ENCODE measurements at regions not wholly inside any gene's neighbourhood (a gene's known extent, or its start where the extent isn't known, plus 50 kb on each side); places are given as distances from the start of the nearest gene placed in this dataset.

DNA sequence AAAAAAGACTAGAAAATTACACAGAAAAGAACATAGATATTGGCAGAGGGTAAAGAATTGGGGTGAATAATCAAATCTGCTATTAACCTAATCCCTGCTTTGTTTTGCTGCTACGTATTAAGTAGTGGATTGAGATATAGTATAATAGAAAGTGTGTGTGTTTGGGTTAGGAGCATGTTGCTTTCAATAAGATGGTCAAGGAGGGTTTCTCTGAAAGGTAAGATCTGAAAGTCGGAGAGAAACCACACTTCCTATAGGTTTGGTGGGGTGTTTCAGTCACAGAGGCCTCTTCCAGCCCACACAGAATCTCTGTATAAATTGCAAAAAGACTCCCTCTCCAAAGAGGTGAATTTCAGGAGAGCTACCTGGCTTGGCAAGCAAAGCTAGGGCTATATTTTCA, 345.7 kb upstream of the SATB1 start:
- DNase-seq: no peak

DNA sequence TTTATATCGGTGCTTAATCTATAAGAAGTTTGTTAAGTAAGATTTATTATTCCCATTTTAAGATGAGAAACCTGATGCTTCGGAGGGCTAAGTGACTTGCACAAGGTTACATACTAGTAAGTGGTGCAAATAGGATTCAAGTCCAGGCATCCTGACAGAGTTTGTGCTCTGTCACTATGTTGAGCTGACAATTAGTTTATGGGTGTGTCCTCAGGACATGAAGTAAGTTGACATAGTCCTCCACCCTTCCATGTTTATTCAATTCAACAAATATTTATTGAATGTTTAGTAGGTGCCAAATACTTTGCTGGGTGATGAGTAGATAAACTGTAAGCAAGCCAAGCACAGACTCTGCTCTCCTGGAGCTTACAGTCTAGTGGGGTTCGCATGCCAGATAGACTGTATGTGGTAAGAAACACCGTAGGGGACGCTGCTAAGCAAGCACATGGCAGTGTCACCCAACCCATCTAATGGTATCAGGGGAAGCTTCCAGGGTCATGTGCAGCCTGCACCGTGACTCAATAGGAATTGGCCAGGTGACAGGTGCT, 342.7 kb upstream of the SATB1 start:
- DNase-seq: no peak

DNA sequence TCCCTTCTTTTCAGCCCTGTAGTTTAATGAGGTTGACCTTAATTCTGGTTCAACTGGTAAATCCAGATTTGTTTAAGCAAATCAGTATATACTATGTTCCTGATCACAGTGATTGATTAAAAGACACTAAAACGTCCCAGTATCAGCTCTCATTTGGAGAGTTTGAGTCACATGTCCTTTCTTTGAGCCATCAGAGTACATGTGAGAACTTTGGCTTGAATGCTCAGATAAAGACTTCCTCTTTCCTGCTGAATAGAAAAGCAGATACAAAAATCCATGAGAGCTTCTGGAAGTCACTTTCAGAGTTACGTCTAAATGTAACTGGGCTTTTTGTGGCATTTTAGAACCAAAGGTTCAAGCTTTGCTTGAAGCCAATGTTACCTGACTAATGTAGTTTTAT, 341.8 kb upstream of the SATB1 start:
- no peak for DNase-seq

DNA sequence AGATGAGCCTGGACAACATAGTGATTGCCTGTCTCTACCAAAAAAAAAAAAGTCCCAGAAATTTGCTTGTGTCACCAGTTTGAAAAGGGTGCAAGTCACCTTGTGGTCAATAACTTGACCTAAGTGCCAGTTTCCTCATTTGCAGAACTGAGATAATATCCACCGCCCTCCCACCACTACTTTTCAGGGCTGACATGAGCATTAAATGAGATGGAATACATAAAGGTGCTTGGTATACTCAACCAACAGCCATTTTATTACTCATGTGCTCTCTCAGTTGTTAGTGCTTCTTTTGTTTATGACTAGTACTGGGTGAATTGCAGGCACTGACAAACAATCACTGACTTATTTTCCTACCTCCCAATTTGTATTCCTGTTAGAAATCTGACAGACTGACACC, 340.5 kb upstream of the SATB1 start:
- peak; percentile 29 for DNase-seq

DNA sequence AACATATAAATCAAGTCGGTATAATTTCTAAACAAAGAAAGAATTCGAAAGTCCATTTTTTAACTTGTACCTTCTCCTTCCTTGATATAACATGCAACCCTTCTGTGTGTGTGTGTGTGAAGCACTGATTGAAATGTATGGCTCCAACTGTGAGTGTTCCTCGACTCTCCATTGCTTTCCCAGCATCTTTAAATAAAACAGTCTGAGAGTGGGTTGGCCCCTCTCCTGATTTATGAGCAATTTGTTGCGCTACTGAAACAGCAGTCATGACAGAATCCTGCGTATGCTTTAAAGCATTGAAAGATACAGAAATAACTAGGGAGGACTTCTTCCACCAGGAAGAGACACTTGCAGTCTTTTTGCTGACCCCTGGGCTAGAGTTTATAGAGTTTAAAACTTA, 340.0 kb upstream of the SATB1 start:
- no peak for DNase-seq

DNA sequence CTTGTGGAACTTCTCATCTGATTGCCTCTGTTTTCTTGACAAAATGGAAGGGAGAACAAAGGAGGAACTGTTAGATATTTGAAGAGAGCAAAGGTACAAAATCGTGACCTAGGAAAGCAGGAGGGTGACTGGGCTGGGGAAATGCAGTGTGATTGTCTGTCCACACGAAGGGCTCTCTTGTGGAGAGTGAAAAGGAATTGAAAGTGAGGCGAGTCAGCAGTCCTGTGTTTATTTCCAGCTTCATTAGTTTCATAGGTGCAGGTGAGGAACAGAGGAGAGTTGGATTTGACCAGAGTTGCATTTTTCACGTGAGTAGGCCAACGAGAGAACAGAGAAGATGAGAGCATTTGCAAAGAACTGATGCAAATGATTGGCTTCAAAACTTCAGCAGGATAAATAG, 336.4 kb upstream of the SATB1 start:
- no peak for DNase-seq

DNA sequence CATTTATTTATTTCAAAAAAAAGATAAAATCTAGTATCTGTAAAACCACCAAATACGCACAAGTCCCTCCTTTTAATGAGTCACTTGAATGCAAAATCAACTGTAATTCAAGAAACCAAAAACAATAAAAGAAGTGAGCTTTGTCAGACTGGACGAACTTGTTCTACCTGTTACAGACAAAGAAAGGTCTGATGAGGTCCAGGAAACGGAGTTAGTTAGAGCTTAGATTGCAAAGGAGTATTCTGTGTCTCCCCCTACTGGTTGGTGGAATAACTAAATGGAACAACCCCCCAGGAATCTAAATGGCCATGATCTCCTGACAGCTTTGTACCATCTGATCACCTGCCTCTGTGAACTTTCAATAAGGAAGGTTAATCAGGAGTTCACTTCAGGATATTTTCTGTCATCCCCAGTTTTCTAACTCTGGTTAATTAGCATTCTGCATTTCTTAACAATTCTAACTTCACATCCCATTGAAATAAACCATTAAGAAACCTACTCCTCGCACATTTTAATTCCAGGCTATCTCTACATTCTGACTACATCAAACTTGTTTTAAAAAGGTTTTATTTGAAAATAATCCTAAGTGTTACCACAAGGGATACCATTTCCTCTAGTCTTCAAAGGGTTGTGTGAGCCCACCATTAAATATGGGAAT, 333.0 kb upstream of the SATB1 start:
- DNase-seq: peak; percentile 89

DNA sequence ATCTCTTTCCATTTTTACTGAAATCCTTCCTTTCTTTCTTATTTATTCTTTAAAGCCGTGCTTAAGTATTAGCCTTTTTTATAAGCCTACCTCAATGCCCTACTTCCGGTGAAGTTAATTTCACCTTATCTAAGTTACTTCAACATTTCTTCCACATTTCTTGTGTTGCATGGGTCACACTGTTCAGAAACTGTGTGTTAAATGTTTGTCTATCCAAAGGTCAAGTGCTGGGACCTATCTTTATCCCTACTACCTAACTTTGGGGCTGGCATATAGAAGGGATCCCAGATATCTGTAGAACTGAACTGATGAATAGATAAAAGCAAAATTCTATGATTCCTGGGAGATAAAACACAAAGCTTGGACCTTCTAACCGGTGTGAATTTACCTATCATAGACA, 332.3 kb upstream of the SATB1 start:
- DNase-seq: no peak

DNA sequence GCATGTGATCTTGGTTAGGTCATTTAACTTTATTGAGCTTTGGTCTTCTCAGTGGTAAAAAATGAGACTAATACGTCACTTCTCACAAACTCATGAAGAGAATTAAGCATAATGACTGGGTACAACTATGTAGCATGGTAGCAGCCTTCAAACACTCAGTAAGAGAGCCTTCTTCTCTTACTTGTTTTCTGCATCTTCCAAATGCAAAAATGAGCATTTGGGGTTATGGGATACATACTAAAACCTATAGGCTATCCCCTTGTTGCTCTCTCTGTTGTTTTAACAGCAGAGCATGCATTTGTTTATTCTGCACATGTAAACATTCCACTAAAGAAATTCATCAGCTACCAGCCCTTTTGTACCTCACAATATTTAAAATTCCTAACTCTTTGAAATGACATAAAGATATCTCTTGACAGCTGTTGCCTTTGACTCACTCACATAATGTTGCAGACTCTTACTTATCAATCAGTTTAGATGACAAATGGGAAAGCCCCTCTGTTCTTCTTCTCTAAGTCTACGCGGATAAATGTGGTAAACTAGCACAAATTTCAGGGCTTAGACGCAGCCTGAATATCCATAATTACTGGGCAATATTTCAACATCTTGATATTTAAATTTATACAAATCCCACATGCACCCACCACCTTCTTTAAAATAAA, 327.3 kb upstream of the SATB1 start:
- DNase-seq: no peak

DNA sequence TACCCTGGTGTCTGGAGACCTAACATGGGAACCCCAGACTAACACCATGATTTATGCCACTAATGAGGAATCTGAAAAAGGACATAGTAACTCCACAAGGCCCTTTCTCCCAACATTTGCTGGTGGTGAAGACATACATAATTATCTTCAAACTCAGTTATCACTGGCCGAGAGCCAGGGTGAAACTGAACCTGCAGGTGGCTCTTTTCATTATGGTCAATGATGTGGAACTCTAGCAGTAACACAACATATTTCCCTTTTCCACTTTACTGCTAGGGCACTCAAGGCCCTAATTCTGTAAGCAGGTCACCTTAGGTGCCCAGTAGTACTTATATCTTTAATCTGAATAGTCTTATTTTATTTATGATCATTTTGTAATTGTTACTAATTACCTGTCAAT, 326.4 kb upstream of the SATB1 start:
- DNase-seq: no peak

DNA sequence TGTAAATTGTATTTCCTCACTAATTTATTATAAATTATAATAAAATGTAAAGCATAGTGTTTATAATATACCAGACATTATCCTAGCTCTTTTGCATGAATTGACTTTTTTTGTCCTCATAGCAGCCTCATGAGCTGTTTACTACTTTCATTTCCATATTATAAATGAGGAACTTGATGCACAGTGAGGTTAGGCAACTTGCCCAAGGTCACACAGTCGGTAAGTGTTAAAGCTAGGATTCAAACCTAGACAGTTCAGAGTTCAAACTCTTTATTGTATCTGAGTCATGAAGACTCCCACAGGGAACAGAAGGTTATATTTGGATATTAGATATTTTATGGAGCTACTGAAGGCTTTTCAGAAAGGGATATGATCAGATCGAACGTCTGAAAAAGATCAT, 322.2 kb upstream of the SATB1 start:
- no peak for DNase-seq

DNA sequence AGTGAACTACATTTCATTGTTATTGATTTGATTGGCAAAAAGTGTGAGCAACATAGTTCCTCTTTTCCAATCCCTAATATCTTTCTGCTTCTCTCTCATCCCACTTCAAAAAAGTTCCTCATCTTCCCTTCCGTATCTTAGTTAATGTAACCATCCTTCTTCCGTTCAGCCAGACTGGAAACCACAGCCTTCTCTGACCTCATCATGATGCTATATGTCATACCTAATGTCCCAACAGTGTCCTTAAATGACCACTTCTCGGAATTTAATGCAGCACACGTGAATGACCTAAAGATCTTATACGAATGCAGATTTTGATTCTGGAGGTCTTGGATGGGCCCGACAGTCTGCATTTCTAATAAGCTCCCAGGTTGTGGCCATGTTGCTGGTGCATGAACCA, 320.3 kb upstream of the SATB1 start:
- DNase-seq: no peak

DNA sequence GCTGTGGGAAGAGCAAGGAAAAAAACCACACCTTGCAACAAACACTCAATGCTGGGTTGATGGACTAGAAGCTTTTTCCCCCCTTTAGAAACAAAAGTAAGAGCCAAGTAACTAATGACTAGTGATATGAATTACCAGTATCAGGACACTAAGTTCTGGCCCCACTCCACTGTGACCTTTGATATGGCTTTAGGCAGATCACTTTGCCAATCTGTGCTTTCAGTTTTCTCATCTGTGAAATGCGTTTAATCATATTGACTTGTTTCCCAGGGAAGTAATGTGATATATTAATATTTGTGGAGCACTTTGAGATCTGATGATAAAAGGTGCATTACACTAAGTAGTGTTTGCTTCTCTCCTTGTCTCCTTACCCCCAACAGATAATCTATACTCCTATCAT, 319.3 kb upstream of the SATB1 start:
- DNase-seq: no peak

DNA sequence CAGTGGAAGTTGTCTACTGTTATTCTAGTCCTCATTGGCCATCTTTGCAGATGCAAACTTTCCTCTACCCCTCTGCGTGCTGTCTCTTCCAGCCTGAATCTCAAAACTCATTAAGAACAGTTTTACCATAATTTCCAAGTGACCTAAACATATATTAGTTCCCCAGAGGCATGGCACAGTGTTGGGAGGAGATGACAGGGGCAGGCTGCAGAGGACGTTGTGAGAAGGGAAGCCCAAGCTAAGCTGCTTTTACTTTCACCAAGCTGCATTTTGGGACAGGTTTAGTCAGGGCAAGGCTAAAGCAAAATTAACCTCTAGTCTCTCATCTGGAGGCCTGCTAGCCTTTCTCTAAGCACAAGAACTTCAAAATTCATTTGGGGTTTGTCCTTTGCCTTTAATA, 318.6 kb upstream of the SATB1 start:
- DNase-seq: peak; percentile 55

DNA sequence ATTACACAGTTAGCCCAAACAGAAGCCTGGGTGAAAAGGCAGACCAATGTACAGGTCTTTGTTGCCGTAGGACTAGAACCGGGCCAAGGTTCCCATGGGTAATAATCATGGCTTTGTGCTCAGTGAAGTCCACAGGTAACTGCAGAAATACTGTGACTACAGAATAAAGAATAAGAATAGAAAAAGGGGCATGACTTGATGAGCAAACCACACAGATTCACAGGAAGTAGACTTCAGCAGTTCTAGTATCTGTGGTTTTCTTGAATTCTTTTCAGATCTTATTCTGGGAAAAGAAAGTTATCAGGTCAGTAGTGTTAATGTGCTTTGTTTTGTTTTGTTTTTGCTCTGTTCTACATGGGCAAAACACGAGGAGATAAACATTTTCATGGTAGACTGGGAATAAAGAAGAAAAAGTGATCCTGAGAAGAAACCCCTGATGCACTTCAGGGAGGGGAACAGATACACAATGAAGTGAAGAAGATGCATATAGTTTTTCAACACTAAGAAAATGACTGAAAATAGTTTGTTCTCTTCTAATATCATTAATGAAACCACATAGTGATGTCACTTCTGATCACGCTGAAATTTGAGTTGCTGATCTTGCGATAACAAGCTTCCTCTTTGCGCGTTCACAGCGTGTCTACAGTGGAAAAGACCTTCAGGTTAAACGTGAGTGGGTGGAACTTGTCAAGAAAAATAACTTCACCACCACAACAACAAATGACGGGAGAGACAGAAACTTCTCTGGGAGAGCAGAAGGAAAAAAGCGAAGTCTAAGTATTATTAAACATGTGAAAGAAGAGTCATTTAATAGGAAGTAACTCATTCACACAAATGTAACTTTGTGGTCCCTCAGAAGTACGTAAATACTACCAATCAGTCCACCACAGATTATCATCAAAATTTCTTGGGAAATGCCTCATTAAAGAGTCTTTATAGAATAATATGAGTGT, 315.8 kb upstream of the SATB1 start:
- peak; percentile 90 for DNase-seq

DNA sequence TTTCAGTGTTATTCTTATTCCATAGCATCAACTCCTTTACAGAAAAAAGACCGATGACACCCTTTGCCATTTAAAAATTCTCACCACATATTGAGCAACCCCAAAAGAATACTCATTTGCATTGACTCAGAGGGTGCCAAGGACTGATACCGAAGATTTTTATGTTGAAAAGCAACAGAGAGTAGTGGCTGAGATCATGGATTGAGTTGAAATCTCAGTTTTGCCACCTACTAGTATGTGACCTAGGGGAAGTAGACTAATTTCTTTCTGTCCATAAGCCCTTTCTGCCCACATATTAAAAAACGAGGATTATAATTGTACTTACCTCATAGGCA, 313.9 kb upstream of the SATB1 start:
- DNase-seq: peak; percentile 85

DNA sequence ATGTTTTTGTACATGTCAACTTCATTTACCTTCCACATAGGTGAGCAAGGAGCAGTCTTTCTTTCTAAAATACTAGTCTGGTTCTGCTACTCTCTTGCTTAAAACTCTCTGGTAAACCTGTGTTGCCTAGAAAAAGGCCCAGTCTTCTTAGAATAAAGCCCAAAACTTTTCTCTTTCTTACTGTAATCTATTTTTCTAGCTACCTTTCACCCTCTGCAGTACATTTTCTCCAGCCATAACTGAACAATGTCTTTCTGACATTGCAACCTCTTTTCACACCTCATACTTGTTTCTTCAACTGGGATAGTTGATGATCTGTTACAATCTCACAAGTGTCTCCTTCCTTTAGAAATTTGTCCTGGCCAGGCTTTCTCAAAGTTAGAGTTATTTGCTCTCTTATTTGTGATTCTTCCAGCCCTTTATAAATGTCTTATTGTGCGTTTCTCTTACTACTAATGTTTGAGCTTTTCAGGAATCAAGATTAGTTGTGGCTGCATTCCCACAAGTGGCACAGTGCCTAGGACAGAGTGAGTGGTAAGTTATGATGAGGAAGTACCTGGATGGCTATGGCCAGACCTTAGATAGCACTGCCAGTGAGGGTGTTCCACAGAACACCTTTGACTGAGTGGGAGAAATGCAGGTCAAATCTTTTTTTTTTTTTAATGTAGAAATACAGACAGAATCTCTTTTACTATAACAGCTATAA, 313.4 kb upstream of the SATB1 start:
- peak; percentile 44 for DNase-seq

DNA sequence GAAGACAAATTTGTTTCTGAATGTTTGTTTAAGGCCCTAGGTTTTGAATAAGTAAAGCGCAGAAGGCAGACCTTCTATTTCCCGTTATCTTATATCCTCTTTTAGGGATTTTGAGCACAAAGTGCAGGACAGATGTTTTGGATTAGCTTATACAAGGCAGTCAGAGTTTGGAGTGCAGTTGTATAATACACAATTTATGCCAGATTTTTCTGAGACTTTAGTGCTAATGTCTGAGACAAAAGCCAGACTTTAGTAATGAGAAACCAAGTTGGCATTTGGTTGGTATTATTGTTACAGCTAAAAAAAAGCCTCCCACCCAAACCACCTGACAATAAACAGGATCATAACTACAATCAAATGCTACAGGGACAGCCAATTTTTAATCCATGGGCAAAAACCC, 309.9 kb upstream of the SATB1 start:
- DNase-seq: no peak

DNA sequence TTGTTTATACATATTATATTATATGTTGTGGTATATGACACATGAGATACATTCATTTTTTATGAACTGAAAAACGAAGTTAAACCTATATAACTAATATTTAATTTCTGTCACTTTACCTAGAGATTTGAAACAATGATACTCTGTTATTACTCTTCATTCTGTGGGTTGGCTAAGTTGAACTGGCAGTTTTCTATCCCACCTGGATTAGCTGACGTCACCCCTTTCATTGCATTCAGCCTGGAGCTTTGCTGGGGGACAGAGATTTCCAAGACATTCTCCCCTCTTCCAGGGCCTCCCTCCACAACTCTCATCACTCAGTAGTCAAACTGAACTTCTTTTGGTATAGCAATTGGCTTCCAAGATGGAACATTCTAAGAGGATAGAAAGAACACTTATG, 309.2 kb upstream of the SATB1 start:
- DNase-seq: no peak

DNA sequence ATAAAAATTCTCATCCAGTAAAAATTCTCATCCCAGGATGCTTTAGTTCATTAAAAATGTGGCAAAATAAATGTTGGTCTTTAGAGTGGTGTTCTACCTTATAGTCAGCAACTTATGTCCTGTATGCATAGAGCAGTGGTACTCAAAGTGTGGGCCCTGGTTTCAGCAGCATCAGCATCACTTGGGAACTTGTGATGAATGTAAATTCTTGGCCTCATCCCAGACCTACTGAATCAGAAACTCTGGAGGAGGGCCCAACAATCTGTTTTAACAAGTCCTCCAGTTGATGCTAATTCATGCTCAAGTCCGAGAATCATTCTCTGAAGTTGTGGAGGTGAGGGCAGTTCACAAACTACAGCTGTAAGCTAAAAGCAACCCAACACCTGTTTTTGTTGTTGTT, 307.3 kb upstream of the SATB1 start:
- DNase-seq: no peak

DNA sequence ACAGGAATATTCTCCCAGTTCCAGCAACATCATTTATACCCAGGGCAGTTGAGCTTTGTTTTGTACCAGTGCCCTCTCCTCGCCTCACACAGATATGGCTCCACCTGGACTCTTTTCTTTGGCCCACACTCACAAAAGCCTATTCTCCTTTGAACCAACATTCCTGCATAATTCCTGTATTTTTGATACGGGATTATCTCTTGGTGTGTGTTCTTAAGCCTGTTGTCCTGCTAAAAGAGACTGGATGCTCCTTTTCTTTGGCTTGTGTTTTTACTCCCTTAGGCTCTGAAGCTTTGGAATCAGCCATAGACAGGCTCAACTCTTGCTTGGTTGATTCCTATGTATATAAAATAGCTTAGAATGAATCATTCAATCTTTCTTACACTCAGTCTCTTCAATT, 305.4 kb upstream of the SATB1 start:
- no peak for DNase-seq

DNA sequence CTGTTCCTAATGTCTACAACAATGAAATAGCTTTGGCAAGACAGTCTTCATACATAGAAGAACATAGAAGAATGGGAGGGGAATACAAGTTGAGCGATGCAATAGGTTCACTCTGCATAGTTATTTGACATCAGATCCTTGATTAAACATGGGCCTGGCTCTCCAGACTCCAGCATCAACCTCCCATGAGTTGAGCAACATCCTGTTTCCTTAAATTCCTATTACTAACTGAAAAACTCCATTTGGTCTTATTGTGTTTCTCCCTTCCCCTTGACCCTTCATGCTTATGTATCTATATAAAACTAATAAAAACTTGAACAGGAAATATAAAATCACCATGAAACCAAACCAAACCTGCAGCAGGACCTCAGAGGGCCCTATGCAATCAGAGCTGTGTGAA, 304.5 kb upstream of the SATB1 start:
- DNase-seq: no peak
